IPS-18a (cell line): ENCODE measurements at regions not wholly inside any gene's neighbourhood (a gene's known extent, or its start where the extent isn't known, plus 50 kb on each side); places are given as distances from the start of the nearest gene placed in this dataset.
A peak's percentile ranks its signal among the peaks of the same experiment; 100 is the strongest.

ENCODE experiments used
- H3K27ac ChIP-seq: one replicate; pipeline ENCODE4 v1.5.1; 2013; ENCODE audit warnings: low read length
- H3K27me3 ChIP-seq: one replicate; pipeline ENCODE4 v1.6.1; 2013; ENCODE audit warnings: mild to moderate bottlenecking, low read length; ENCODE audit not compliant: control insufficient read depth, insufficient read depth
- H3K36me3 ChIP-seq: one replicate; pipeline ENCODE4 v1.6.1; 2013; ENCODE audit warnings: low read depth, low read length; ENCODE audit not compliant: control insufficient read depth
- H3K4me1 ChIP-seq: one replicate; pipeline ENCODE4 v1.6.1; 2013; ENCODE audit warnings: low read depth, low read length; ENCODE audit not compliant: control insufficient read depth
- H3K4me3 ChIP-seq: one replicate; pipeline ENCODE4 v1.5.1; 2013; ENCODE audit warnings: low read length
- H3K9ac ChIP-seq: one replicate; pipeline ENCODE4 v1.6.1; 2013; ENCODE audit warnings: mild to moderate bottlenecking, low read length, moderate library complexity
- H3K9me3 ChIP-seq: one replicate; pipeline ENCODE4 v1.6.1; 2013; ENCODE audit warnings: low read depth, low read length; ENCODE audit not compliant: control insufficient read depth

GRCh38 chr7:33702514-33703054 lies 202.8 kb upstream of the BMPER start:
- Histone ChIP-seq H3K27me3 (peaks cover 30% of the 10 kb centered on the region), H3K4me1 (peaks cover 32% of the 10 kb centered on the region), H3K4me3 (no peak overlapping the region), H3K9ac (no peak overlapping the region), H3K9me3 (no peaks in the 10 kb centered on the region), H3K36me3 (no peaks in the 10 kb centered on the region), H3K27ac (no peak overlapping the region)

- H3K9ac ChIP-seq = no peak overlapping the region
- peaks cover 33% of the 10 kb centered on the region for H3K4me1 ChIP-seq
- peaks cover 30% of the 10 kb centered on the region for H3K27me3 ChIP-seq
- no peak overlapping the region for H3K4me3 ChIP-seq
- H3K27ac ChIP-seq = no peak overlapping the region
- no peaks in the 10 kb centered on the region for H3K9me3 ChIP-seq
- no peaks in the 10 kb centered on the region for H3K36me3 ChIP-seq
Measured at GRCh38 chr7:33705333-33705833, 200.0 kb upstream of the BMPER start.

- H3K9ac ChIP-seq = no peak overlapping the region
- peaks cover 30% of the 10 kb centered on the region for H3K27me3 ChIP-seq
- no peak overlapping the region for H3K27ac ChIP-seq
- peaks cover 34% of the 10 kb centered on the region for H3K4me1 ChIP-seq
- H3K36me3 ChIP-seq = no peaks in the 10 kb centered on the region
- no peaks in the 10 kb centered on the region for H3K9me3 ChIP-seq
- H3K4me3 ChIP-seq = peak overlapping the region; percentile 0
Measured at GRCh38 chr7:33706186-33706585, 199.2 kb upstream of the BMPER start.

GRCh38 chr7:33706771-33707200 lies 198.6 kb upstream of the BMPER start:
- Histone ChIP-seq H3K9me3 (no peaks in the 10 kb centered on the region), H3K27ac (no peak overlapping the region), H3K9ac (no peak overlapping the region), H3K4me3 (no peak overlapping the region), H3K36me3 (no peaks in the 10 kb centered on the region), H3K4me1 (peaks cover 39% of the 10 kb centered on the region), H3K27me3 (peaks cover 30% of the 10 kb centered on the region)

GRCh38 chr7:33707427-33707826 lies 197.9 kb upstream of the BMPER start:
- no peak overlapping the region for H3K9ac ChIP-seq
- H3K4me3 ChIP-seq = no peak overlapping the region
- peaks cover 39% of the 10 kb centered on the region for H3K4me1 ChIP-seq
- H3K9me3 ChIP-seq = no peaks in the 10 kb centered on the region
- peaks cover 30% of the 10 kb centered on the region for H3K27me3 ChIP-seq
- H3K27ac ChIP-seq = no peak overlapping the region
- no peaks in the 10 kb centered on the region for H3K36me3 ChIP-seq

- no peak overlapping the region for H3K9ac ChIP-seq
- no peak overlapping the region for H3K27ac ChIP-seq
- no peaks in the 10 kb centered on the region for H3K36me3 ChIP-seq
- peaks cover 25% of the 10 kb centered on the region for H3K4me1 ChIP-seq
- peaks cover 6% of the 10 kb centered on the region for H3K27me3 ChIP-seq
- H3K9me3 ChIP-seq = no peaks in the 10 kb centered on the region
- H3K4me3 ChIP-seq = no peak overlapping the region
Measured at GRCh38 chr7:33710608-33711007, 194.7 kb upstream of the BMPER start.

GRCh38 chr7:33711231-33712019 lies 193.9 kb upstream of the BMPER start:
- Histone ChIP-seq H3K27ac (no peak overlapping the region), H3K36me3 (no peaks in the 10 kb centered on the region), H3K27me3 (no peaks in the 10 kb centered on the region), H3K9ac (no peak overlapping the region), H3K4me1 (peaks cover 17% of the 10 kb centered on the region), H3K4me3 (no peak overlapping the region), H3K9me3 (no peaks in the 10 kb centered on the region)

GRCh38 chr7:33712020-33712414 lies 193.3 kb upstream of the BMPER start:
- Histone ChIP-seq H3K27me3 (no peaks in the 10 kb centered on the region), H3K9me3 (no peaks in the 10 kb centered on the region), H3K4me1 (peaks cover 13% of the 10 kb centered on the region), H3K36me3 (no peaks in the 10 kb centered on the region), H3K27ac (no peak overlapping the region), H3K9ac (no peak overlapping the region), H3K4me3 (no peak overlapping the region)

- Histone ChIP-seq H3K27ac (no peak overlapping the region), H3K36me3 (no peaks in the 10 kb centered on the region), H3K9ac (no peak overlapping the region), H3K4me1 (peaks cover 6% of the 10 kb centered on the region), H3K4me3 (no peak overlapping the region), H3K9me3 (no peaks in the 10 kb centered on the region), H3K27me3 (no peaks in the 10 kb centered on the region)
Measured at GRCh38 chr7:33714208-33714607, 191.1 kb upstream of the BMPER start.

GRCh38 chr7:33716581-33717477 lies 188.5 kb upstream of the BMPER start:
- Histone ChIP-seq H3K27me3 (no peaks in the 10 kb centered on the region), H3K27ac (no peak overlapping the region), H3K36me3 (no peaks in the 10 kb centered on the region), H3K4me1 (no peaks in the 10 kb centered on the region), H3K9me3 (no peaks in the 10 kb centered on the region), H3K4me3 (no peak overlapping the region), H3K9ac (no peak overlapping the region)

- H3K27me3 ChIP-seq = no peaks in the 10 kb centered on the region
- H3K36me3 ChIP-seq = no peaks in the 10 kb centered on the region
- no peaks in the 10 kb centered on the region for H3K9me3 ChIP-seq
- H3K4me1 ChIP-seq = no peaks in the 10 kb centered on the region
- H3K9ac ChIP-seq = no peak overlapping the region
- no peak overlapping the region for H3K4me3 ChIP-seq
- no peak overlapping the region for H3K27ac ChIP-seq
Measured at GRCh38 chr7:33719059-33719581, 186.2 kb upstream of the BMPER start.
